ENCODE measurements at regions not wholly inside any gene's neighbourhood (a gene's known extent, or its start where the extent isn't known, plus 50 kb on each side); places are given as distances from the start of the nearest gene placed in this dataset.

- no peaks in the 10 kb centered on the region for H3K9me3 ChIP-seq
- H3K4me3 ChIP-seq = no peak overlapping the region
- DNase-seq (ENCODE audit: low spot score) (no peak), ATAC-seq (ENCODE audit: insufficient number of reproducible peaks, low FRiP score, low read depth) (no peak)
- H3K27ac ChIP-seq = no peak overlapping the region
- H3K4me1 ChIP-seq (ENCODE audit: control insufficient read depth in 1 of 2, low read depth in 2 of 2) = no peaks in the 10 kb centered on the region
- H3K36me3 ChIP-seq = no peaks in the 10 kb centered on the region
- no peaks in the 10 kb centered on the region for H3K27me3 ChIP-seq (replicated peaks; ENCODE audit: insufficient read depth)
- no peak for TF ChIP-seq CTCF (IDR thresholded peaks at IDR 0.05)
These were observed 480.3 kb upstream of the ADAMTS16 start for GRCh38 chr5:4659851-4660250.

- Histone ChIP-seq H3K27me3 (replicated peaks; ENCODE audit: insufficient read depth) (no peaks in the 10 kb centered on the region), H3K9me3 (no peaks in the 10 kb centered on the region), H3K27ac (no peak overlapping the region), H3K4me1 (ENCODE audit: control insufficient read depth in 1 of 2, low read depth in 2 of 2) (no peaks in the 10 kb centered on the region), H3K4me3 (no peak overlapping the region), H3K36me3 (no peaks in the 10 kb centered on the region)
- DNase-seq (ENCODE audit: low spot score) (no peak), ATAC-seq (ENCODE audit: insufficient number of reproducible peaks, low FRiP score, low read depth) (no peak)
- no peak for TF ChIP-seq CTCF (IDR thresholded peaks at IDR 0.05)
These were observed 478.8 kb upstream of the ADAMTS16 start for GRCh38 chr5:4661326-4661725.

- DNase-seq (ENCODE audit: low spot score) (no peak), ATAC-seq (ENCODE audit: insufficient number of reproducible peaks, low FRiP score, low read depth) (no peak)
- no peaks in the 10 kb centered on the region for H3K36me3 ChIP-seq
- H3K4me3 ChIP-seq = no peak overlapping the region
- no peak for TF ChIP-seq CTCF (IDR thresholded peaks at IDR 0.05)
- H3K27me3 ChIP-seq (replicated peaks; ENCODE audit: insufficient read depth) = no peaks in the 10 kb centered on the region
- H3K9me3 ChIP-seq = no peaks in the 10 kb centered on the region
- H3K27ac ChIP-seq = no peak overlapping the region
- no peaks in the 10 kb centered on the region for H3K4me1 ChIP-seq (ENCODE audit: control insufficient read depth in 1 of 2, low read depth in 2 of 2)
These were observed 478.3 kb upstream of the ADAMTS16 start for GRCh38 chr5:4661836-4662235.

GRCh38 chr5:4662756-4663155, 477.4 kb upstream of the ADAMTS16 start:
- no peaks in the 10 kb centered on the region for H3K27me3 ChIP-seq (replicated peaks; ENCODE audit: insufficient read depth)
- H3K4me3 ChIP-seq = no peak overlapping the region
- no peaks in the 10 kb centered on the region for H3K36me3 ChIP-seq
- H3K9me3 ChIP-seq = no peaks in the 10 kb centered on the region
- DNase-seq (ENCODE audit: low spot score) = no peak
- no peak for ATAC-seq (ENCODE audit: insufficient number of reproducible peaks, low FRiP score, low read depth)
- H3K4me1 ChIP-seq (ENCODE audit: control insufficient read depth in 1 of 2, low read depth in 2 of 2) = no peaks in the 10 kb centered on the region
- no peak overlapping the region for H3K27ac ChIP-seq
- no peak for TF ChIP-seq CTCF (IDR thresholded peaks at IDR 0.05)

GRCh38 chr5:4665911-4666310, 474.2 kb upstream of the ADAMTS16 start:
- no peak for TF ChIP-seq CTCF (IDR thresholded peaks at IDR 0.05)
- no peak overlapping the region for H3K27ac ChIP-seq
- no peak overlapping the region for H3K4me3 ChIP-seq
- H3K9me3 ChIP-seq = no peaks in the 10 kb centered on the region
- ATAC-seq (ENCODE audit: insufficient number of reproducible peaks, low FRiP score, low read depth) (no peak), DNase-seq (ENCODE audit: low spot score) (no peak)
- no peaks in the 10 kb centered on the region for H3K27me3 ChIP-seq (replicated peaks; ENCODE audit: insufficient read depth)
- H3K36me3 ChIP-seq = no peaks in the 10 kb centered on the region
- no peaks in the 10 kb centered on the region for H3K4me1 ChIP-seq (ENCODE audit: control insufficient read depth in 1 of 2, low read depth in 2 of 2)

All from thoracic aorta (tissue), 2 donors.